ENCODE measurements at regions not wholly inside any gene's neighbourhood (a gene's known extent, or its start where the extent isn't known, plus 50 kb on each side); places are given as distances from the start of the nearest gene placed in this dataset.

DNA sequence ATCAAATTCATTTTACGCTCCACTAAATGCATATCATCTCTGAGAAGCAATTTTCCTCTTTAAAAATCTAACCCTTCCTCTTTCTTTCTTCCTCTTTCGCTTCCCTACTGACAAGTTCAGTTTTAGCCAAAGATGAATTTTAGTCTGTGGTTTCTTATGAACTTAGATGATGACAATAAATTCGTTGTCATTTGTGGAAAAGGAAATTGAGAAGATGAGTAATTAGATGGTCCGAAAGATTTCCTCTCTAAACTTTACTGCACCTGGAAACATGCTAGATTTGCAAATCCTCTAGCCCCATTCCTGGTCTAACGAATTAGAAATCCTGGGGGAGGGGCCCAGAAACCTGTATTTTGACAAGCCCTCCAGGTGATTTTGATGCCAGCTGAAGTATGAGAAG, 855.4 kb upstream of the CHORDC1 start:
- Histone ChIP-seq H3K9ac (ENCODE audit: low read length) (no peak overlapping the region), H3K9me3 (ENCODE audit: low read length) (no peaks in the 10 kb centered on the region), H3F3A (ENCODE audit: low read length, unreplicated experiment) (no peaks in the 10 kb centered on the region), H3K4me1 (ENCODE audit: insufficient read depth, low read length) (peaks cover 9% of the 10 kb centered on the region), H3K79me2 (ENCODE audit: low read length) (no peaks in the 10 kb centered on the region), H3K27me3 (ENCODE audit: low read length) (no peaks in the 10 kb centered on the region), H2AFZ (ENCODE audit: low read length) (no peak overlapping the region), H3K9me2 (replicated peaks; ENCODE audit: low read length) (no peaks in the 10 kb centered on the region), H3K4me2 (ENCODE audit: low read length) (peak overlapping the region; percentile 4; the same call in 1 of the 2 replicates), H3K27ac (ENCODE audit: low read length) (no peak overlapping the region), H3K36me3 (ENCODE audit: low read depth, low read length) (no peaks in the 10 kb centered on the region), H4K20me1 (ENCODE audit: low read length) (no peaks in the 10 kb centered on the region), H3K4me3 (ENCODE audit: low read length) (no peak overlapping the region)
- intact Hi-C loops (cut with micrococcal nuclease): no loop called here
- no TSS peak for BruUV-seq (replicated peaks)
- POLR2A ChIA-PET (ENCODE audit: unreplicated experiment): no interaction called here
- ATAC-seq (no peak), DNase-seq (peak; percentile 34)
- TF ChIP-seq CTCF (conservative IDR thresholded peaks at IDR 0.05; ENCODE audit: low read depth, low read length): no peak
- TF ChIP-seq EZH2 (IDR thresholded peaks at IDR 0.05; ENCODE audit: low read length, unreplicated experiment): no peak
- no peak for TF ChIP-seq EZH2phosphoT487 (IDR thresholded peaks at IDR 0.05; ENCODE audit: borderline replicate concordance, low read length)
- CTCF ChIA-PET: no interaction called here

DNA sequence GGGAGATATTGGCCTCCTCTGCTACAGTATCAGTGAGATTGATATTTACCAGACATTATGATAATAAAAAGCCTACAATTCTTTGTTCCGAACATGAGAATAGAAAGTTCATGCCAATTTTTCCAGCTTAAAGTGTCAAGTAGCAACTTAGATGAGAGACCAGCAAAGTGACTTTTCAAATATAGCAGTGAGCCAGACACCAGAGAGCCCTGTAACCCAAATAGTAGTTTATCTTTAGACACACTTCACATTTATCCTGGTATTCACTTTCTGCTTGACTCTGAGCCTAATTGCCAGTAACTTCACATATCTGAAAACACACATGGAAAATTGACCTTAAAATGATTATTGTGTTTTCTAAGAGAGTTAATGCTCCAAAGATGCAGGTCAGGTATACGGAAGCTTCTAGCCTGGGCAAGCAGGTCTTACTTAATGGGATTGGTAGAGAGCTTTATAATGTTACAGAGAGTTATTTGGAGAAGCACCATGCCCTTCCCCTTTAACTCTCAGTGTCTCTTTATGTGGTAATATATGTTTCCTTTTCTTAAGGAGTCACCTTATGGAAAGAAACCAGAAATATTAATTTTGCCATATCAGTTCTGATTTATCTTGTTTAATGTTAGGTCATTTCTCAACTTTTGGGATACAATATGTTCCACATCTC, 852.3 kb upstream of the CHORDC1 start:
- DNase-seq: no peak
- Histone ChIP-seq H3K36me3 (ENCODE audit: low read depth, low read length) (no peaks in the 10 kb centered on the region), H3K9me2 (replicated peaks; ENCODE audit: low read length) (no peaks in the 10 kb centered on the region), H3K27ac (ENCODE audit: low read length) (no peak overlapping the region), H3K27me3 (ENCODE audit: low read length) (no peaks in the 10 kb centered on the region), H3K4me3 (ENCODE audit: low read length) (no peak overlapping the region), H3K9me3 (ENCODE audit: low read length) (no peaks in the 10 kb centered on the region), H3K79me2 (ENCODE audit: low read length) (no peaks in the 10 kb centered on the region), H3K4me1 (ENCODE audit: insufficient read depth, low read length) (0 out of 2 replicates have a peak, but pooled peaks cover 5% of the 10 kb centered on the region), H2AFZ (ENCODE audit: low read length) (no peak overlapping the region), H3K9ac (ENCODE audit: low read length) (no peak overlapping the region), H3K4me2 (ENCODE audit: low read length) (no peak overlapping the region), H4K20me1 (ENCODE audit: low read length) (no peaks in the 10 kb centered on the region), H3F3A (ENCODE audit: low read length, unreplicated experiment) (no peaks in the 10 kb centered on the region)
- TF ChIP-seq EZH2phosphoT487 (IDR thresholded peaks at IDR 0.05; ENCODE audit: borderline replicate concordance, low read length) (no peak), EZH2 (IDR thresholded peaks at IDR 0.05; ENCODE audit: low read length, unreplicated experiment) (no peak), CTCF (conservative IDR thresholded peaks at IDR 0.05; ENCODE audit: low read depth, low read length) (no peak)
- ChIA-PET POLR2A (ENCODE audit: unreplicated experiment) (no interaction called here), CTCF (no interaction called here)
- BruUV-seq (replicated peaks): no TSS peak
- intact Hi-C loops (cut with micrococcal nuclease): no loop called here
- no peak for ATAC-seq

DNA sequence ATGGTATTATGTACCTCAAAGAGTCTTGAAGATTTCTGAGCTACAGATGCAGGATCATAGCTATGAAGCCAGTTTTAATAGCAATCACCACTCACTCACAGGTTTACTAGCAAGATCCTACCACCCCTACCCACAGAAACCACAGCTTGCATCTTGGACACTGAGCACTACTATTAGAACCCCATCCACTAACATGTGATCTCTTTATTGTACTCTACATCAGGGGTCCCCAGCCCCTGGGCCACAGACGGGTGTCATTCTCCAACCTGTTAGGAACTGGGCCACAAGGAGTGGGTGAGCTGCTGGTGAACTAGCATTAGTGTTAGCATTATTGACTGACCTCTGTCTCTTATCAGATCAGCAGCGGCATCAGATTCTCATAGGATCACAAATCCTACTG, 844.8 kb upstream of the CHORDC1 start:
- H3K9me3 ChIP-seq (ENCODE audit: low read length): no peaks in the 10 kb centered on the region
- H3K27ac ChIP-seq (ENCODE audit: low read length): no peak overlapping the region
- no peaks in the 10 kb centered on the region for H3K9me2 ChIP-seq (replicated peaks; ENCODE audit: low read length)
- H3K4me3 ChIP-seq (ENCODE audit: low read length): no peak overlapping the region
- no peaks in the 10 kb centered on the region for H4K20me1 ChIP-seq (ENCODE audit: low read length)
- no peaks in the 10 kb centered on the region for H3K27me3 ChIP-seq (ENCODE audit: low read length)
- ChIA-PET CTCF (no interaction called here), POLR2A (ENCODE audit: unreplicated experiment) (no interaction called here)
- intact Hi-C loops (cut with micrococcal nuclease): no loop called here
- H3K9ac ChIP-seq (ENCODE audit: low read length): no peak overlapping the region
- H3F3A ChIP-seq (ENCODE audit: low read length, unreplicated experiment): no peaks in the 10 kb centered on the region
- no peak overlapping the region for H2AFZ ChIP-seq (ENCODE audit: low read length)
- no peak overlapping the region for H3K4me2 ChIP-seq (ENCODE audit: low read length)
- BruUV-seq (replicated peaks): no TSS peak
- TF ChIP-seq CTCF (conservative IDR thresholded peaks at IDR 0.05; ENCODE audit: low read depth, low read length) (no peak), EZH2 (IDR thresholded peaks at IDR 0.05; ENCODE audit: low read length, unreplicated experiment) (no peak), EZH2phosphoT487 (IDR thresholded peaks at IDR 0.05; ENCODE audit: borderline replicate concordance, low read length) (no peak)
- H3K36me3 ChIP-seq (ENCODE audit: low read depth, low read length): no peaks in the 10 kb centered on the region
- ATAC-seq: no peak
- DNase-seq: no peak
- H3K79me2 ChIP-seq (ENCODE audit: low read length): no peaks in the 10 kb centered on the region
- no peaks in the 10 kb centered on the region for H3K4me1 ChIP-seq (ENCODE audit: insufficient read depth, low read length)
